IMR-90 (cell line): ENCODE measurements at regions not wholly inside any gene's neighbourhood (a gene's known extent, or its start where the extent isn't known, plus 50 kb on each side); places are given as distances from the start of the nearest gene placed in this dataset.
"Not testable (repeated sequence)": the region's sequence is repeated elsewhere in the genome, so short reads cannot be mapped to it uniquely, and the experiment has no call there.

Experiments used
- ATAC-seq: fragments of 200-7000 bp; cut with Tn5 transposase; 2 replicates; pipeline ENCODE4 v1.9.1; 2020; ENCODE audit warnings: low read depth, mild to moderate bottlenecking, moderate library complexity
- BruUV-seq: library from RNA; stranded (reverse); fragments of 400-500 nt; replicated peaks from 2 replicates; lab custom pipeline; 2021; lab: Mats Ljungman, UMichigan
- CTCF ChIA-PET: fragments of 300-600 bp; formaldehyde crosslinking; extraction: SDS; loops from one replicate; lab custom pipeline; 2021; ENCODE audit warnings: antibody characterized with exemption; lab: Yijun Ruan, JAX
- POLR2A ChIA-PET: fragments of 300-600 bp; sonication (Branson Sonifier 250); formaldehyde crosslinking; loops from one replicate; lab custom pipeline; 2022; ENCODE audit warnings: antibody characterized with exemption; ENCODE audit not compliant: unreplicated experiment; lab: Charles Lee
- DNase-seq: peaks from one replicate; pipeline ENCODE4 v3.0.0; 2013
- H2AFZ ChIP-seq: replicated peaks from 2 replicates; pipeline ENCODE3; 2013; ENCODE audit warnings: low read length, mild to moderate bottlenecking; ENCODE audit not compliant: poor library complexity
- H2AK5ac ChIP-seq: 2 replicates; pipeline ENCODE4 v1.6.1; 2013; ENCODE audit warnings: low read depth, low read length, inconsistent platforms
- H2AK9ac ChIP-seq: replicated peaks from 2 replicates; pipeline ENCODE3; 2013; ENCODE audit warnings: mild to moderate bottlenecking, low read depth, low read length, moderate library complexity; ENCODE audit not compliant: poor library complexity
- H2BK120ac ChIP-seq: 2 replicates; pipeline ENCODE4 v1.6.1; 2013; ENCODE audit warnings: low read depth, low read length, inconsistent platforms
- H2BK15ac ChIP-seq: 3 replicates; pipeline ENCODE4 v1.6.1; 2013; ENCODE audit warnings: low read depth, low read length, inconsistent platforms
- H2BK20ac ChIP-seq: 2 replicates; pipeline ENCODE4 v1.6.1; 2013; ENCODE audit warnings: low read depth, mild to moderate bottlenecking, inconsistent platforms, low read length, moderate library complexity
- H2BK5ac ChIP-seq: 2 replicates; pipeline ENCODE4 v1.6.1; 2013; ENCODE audit warnings: mild to moderate bottlenecking, low read depth, low read length, inconsistent platforms; ENCODE audit not compliant: poor library complexity, severe bottlenecking
- H3K14ac ChIP-seq: replicated peaks from 2 replicates; pipeline ENCODE4 v1.6.1; 2013; ENCODE audit warnings: low read depth, low read length, inconsistent platforms
- H3K18ac ChIP-seq: 2 replicates; pipeline ENCODE4 v1.6.1; 2013; ENCODE audit warnings: low read depth, low read length, control low read depth
- H3K23ac ChIP-seq: 2 replicates; pipeline ENCODE4 v1.6.1; 2013; ENCODE audit warnings: low read depth, low read length, inconsistent platforms
- H3K27ac ChIP-seq: 2 replicates; pipeline ENCODE4 v1.5.1; 2013; ENCODE audit warnings: mild to moderate bottlenecking, control low read depth, low read length; ENCODE audit not compliant: insufficient read depth
- H3K27me3 ChIP-seq: 2 replicates; pipeline ENCODE4 v1.6.1; 2013; ENCODE audit warnings: low read length; ENCODE audit not compliant: control insufficient read depth, insufficient read depth
- H3K36me3 ChIP-seq: 2 replicates; pipeline ENCODE4 v1.6.1; 2013; ENCODE audit warnings: low read length, mixed read lengths; ENCODE audit not compliant: control insufficient read depth, insufficient read depth
- H3K4ac ChIP-seq: 2 replicates; pipeline ENCODE4 v1.6.1; 2013; ENCODE audit warnings: low read depth, low read length, inconsistent platforms
- H3K4me1 ChIP-seq: 2 replicates; pipeline ENCODE4 v1.6.1; 2013; ENCODE audit warnings: low read length, mixed read lengths; ENCODE audit not compliant: control insufficient read depth, insufficient read depth
- H3K4me2 ChIP-seq: 2 replicates; pipeline ENCODE4 v1.6.1; 2013; ENCODE audit warnings: low read depth, mild to moderate bottlenecking, control low read depth, low read length, moderate library complexity
- H3K4me3 ChIP-seq: 2 replicates; pipeline ENCODE4 v1.5.1; 2013; ENCODE audit warnings: low read depth, mild to moderate bottlenecking, control low read depth, low read length, moderate library complexity; ENCODE audit not compliant: insufficient read depth
- H3K56ac ChIP-seq: 2 replicates; pipeline ENCODE4 v1.6.1; 2013; ENCODE audit warnings: low read length, inconsistent platforms; ENCODE audit not compliant: insufficient read depth; ENCODE audit errors: extremely low read depth
- H3K79me1 ChIP-seq, 2 experiments: 2 replicates each; pipeline ENCODE4 v1.6.1; 2013; ENCODE audit warnings: low read length in 2 of 2, inconsistent platforms in 1 of 2, low read depth in 1 of 2
- H3K9ac ChIP-seq: 2 replicates; pipeline ENCODE4 v1.6.1; 2013; ENCODE audit warnings: low read depth, low read length, control low read depth
- H3K9me1 ChIP-seq: 2 replicates; pipeline ENCODE4 v1.6.1; 2013; ENCODE audit warnings: low read length, inconsistent platforms; ENCODE audit not compliant: insufficient read depth
- H3K9me3 ChIP-seq: 2 replicates; pipeline ENCODE4 v1.6.1; 2013; ENCODE audit warnings: low read length; ENCODE audit not compliant: control insufficient read depth, insufficient read depth
- H4K20me1 ChIP-seq: 2 replicates; pipeline ENCODE4 v1.6.1; 2013; ENCODE audit warnings: low read length, inconsistent platforms; ENCODE audit not compliant: insufficient read depth
- H4K5ac ChIP-seq: 2 replicates; pipeline ENCODE4 v1.6.1; 2013; ENCODE audit warnings: mild to moderate bottlenecking, low read depth, low read length, control low read depth
- H4K8ac ChIP-seq, 2 experiments: 2 replicates each; pipeline ENCODE4 v1.6.1; 2013; ENCODE audit warnings: low read depth in 2 of 2, low read length in 2 of 2, control low read depth in 1 of 2, inconsistent platforms in 1 of 2
- H4K91ac ChIP-seq: 2 replicates; pipeline ENCODE4 v1.6.1; 2013; ENCODE audit warnings: low read depth, low read length, inconsistent platforms; ENCODE audit not compliant: insufficient read depth
- CHD1 ChIP-seq: IDR thresholded peaks from 2 replicates; pipeline ENCODE4 v1.6.1; 2012; ENCODE audit warnings: low read depth, low read length, improper control_type of control experiment
- FOS ChIP-seq: fragments of 150-350 bp; IDR thresholded peaks from 2 replicates; pipeline ENCODE4 v1.6.1; 2016; ENCODE audit warnings: low read depth, low read length
- MAZ ChIP-seq: IDR thresholded peaks from 2 replicates; pipeline ENCODE4 v1.6.1; 2012; ENCODE audit warnings: low read depth, mild to moderate bottlenecking, low read length, improper control_type of control experiment, moderate library complexity, borderline replicate concordance
- POLR2A ChIP-seq: IDR thresholded peaks from 2 replicates; pipeline ENCODE4 v1.6.1; 2012; ENCODE audit warnings: mild to moderate bottlenecking, low read depth, low read length
- RAD21 ChIP-seq: IDR thresholded peaks from 2 replicates; pipeline ENCODE4 v1.6.1; 2012; ENCODE audit warnings: low read length, improper control_type of control experiment
- RCOR1 ChIP-seq: IDR thresholded peaks from 2 replicates; pipeline ENCODE4 v1.6.1; 2012; ENCODE audit warnings: mild to moderate bottlenecking, low read length, improper control_type of control experiment; ENCODE audit not compliant: insufficient replicate concordance
- RFX5 ChIP-seq: IDR thresholded peaks from 2 replicates; pipeline ENCODE4 v1.8.0; 2012; ENCODE audit warnings: low read depth, mild to moderate bottlenecking, low read length, moderate library complexity
- WGBS, 2 experiments: methylation state at CpG; one replicate each; pipeline versions ENCODE4 v1.1.5 to v1.1.7; 2013; ENCODE audit warnings: missing lambda C conversion rate in 2 of 2; ENCODE audit not compliant: insufficient read length in 1 of 2; ENCODE audit errors: extremely low coverage in 2 of 2; 5-methylcytosine and 5-hydroxymethylcytosine counted together
- dilution Hi-C: fragments of 300-500 bp; cut with HindIII; formaldehyde crosslinking; loops from one replicate; pipeline ENCODE4 v1.14.3; 2018; ENCODE audit warnings: low sequenced_read_pairs; ENCODE audit not compliant: unreplicated experiment
- in situ Hi-C: fragments of 300-500 bp; cut with MboI; formaldehyde crosslinking; loops from 3 replicates; pipeline ENCODE4 v1.14.3; 2019; ENCODE audit warnings: low sequenced_read_pairs, inconsistent platforms, mixed read lengths
- intact Hi-C: fragments of 100-400 bp; cut with micrococcal nuclease; formaldehyde crosslinking; loops from 2 replicates; pipeline ENCODE4 v1.10.0; 2022
- TF ChIP-seq, protein P1 (sequence below): fragments of 150-350 bp; IDR thresholded peaks from 2 replicates; pipeline ENCODE4 v1.6.1; 2016; ENCODE audit warnings: low read depth, mild to moderate bottlenecking, low read length, moderate library complexity, borderline replicate concordance
- TF ChIP-seq, protein P2 (sequence below): fragments of 150-350 bp; IDR thresholded peaks from 2 replicates; pipeline ENCODE4 v1.6.1; 2017; ENCODE audit warnings: mild to moderate bottlenecking, antibody characterized with exemption, low read length, low read depth

DNA sequence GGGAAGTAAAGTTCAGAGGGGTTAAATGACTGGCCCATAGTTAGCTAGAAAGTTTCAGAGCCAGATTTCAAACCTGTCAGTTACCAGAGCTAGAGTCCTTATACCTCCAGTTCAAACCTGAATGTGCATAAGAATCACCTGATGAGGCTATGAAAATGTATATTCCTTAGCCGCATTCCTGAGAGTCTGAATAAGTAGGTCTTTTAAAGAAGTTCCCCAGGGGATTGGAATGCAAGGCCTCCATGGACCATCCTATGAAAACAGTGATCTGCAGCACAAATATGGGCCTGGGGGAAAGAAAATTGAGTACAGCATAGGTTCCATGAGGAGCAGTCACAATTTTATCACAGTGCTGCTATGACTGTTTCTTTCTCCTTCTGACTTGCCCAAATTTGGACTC is 263.9 kb upstream of the CXorf66 start:
- TF ChIP-seq FOS (no peak), RCOR1 (no peak), CHD1 (no peak), RAD21 (no peak), RFX5 (no peak), POLR2A (no peak), MAZ (no peak)
- TF ChIP-seq, protein P1, sequence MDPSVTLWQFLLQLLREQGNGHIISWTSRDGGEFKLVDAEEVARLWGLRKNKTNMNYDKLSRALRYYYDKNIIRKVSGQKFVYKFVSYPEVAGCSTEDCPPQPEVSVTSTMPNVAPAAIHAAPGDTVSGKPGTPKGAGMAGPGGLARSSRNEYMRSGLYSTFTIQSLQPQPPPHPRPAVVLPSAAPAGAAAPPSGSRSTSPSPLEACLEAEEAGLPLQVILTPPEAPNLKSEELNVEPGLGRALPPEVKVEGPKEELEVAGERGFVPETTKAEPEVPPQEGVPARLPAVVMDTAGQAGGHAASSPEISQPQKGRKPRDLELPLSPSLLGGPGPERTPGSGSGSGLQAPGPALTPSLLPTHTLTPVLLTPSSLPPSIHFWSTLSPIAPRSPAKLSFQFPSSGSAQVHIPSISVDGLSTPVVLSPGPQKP: no peak
- TF ChIP-seq, protein P2, sequence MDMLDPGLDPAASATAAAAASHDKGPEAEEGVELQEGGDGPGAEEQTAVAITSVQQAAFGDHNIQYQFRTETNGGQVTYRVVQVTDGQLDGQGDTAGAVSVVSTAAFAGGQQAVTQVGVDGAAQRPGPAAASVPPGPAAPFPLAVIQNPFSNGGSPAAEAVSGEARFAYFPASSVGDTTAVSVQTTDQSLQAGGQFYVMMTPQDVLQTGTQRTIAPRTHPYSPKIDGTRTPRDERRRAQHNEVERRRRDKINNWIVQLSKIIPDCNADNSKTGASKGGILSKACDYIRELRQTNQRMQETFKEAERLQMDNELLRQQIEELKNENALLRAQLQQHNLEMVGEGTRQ: no peak

DNA sequence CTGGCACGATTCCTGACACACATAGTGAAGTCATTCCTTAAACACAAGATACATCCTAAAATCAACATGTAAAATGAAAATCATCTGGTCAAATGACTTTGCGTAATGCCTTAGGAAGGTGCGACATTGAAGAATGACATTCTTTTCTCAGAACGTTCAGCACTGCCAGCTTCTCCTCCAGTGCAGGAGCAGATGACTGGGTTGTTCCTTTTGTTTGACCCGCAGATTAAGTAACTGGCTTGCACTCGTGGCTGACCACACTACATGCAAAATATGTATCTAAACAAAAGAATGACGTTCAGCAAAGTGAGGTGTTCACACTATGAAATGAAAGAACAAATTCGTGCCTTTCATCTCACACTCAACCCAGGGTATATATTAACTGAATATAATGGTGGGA is 260.7 kb upstream of the CXorf66 start:
- H3K27ac ChIP-seq, H2BK20ac ChIP-seq, H4K20me1 ChIP-seq, H4K91ac ChIP-seq, H2AK5ac ChIP-seq, H3K9me3 ChIP-seq, intact Hi-C loops, H3K4me1 ChIP-seq, H4K5ac ChIP-seq, H2AK9ac ChIP-seq, POLR2A ChIA-PET, H4K8ac ChIP-seq, H3K23ac ChIP-seq, ATAC-seq, H2BK5ac ChIP-seq, H2BK15ac ChIP-seq, H3K18ac ChIP-seq, H3K9me1 ChIP-seq, DNase-seq, H3K27me3 ChIP-seq, H2BK120ac ChIP-seq, dilution Hi-C loops, H3K36me3 ChIP-seq, H3K9ac ChIP-seq, BruUV-seq, in situ Hi-C loops, H3K79me1 ChIP-seq, H3K4me3 ChIP-seq, H3K4me2 ChIP-seq, CTCF ChIA-PET, H3K14ac ChIP-seq, H2AFZ ChIP-seq, H3K4ac ChIP-seq, H3K56ac ChIP-seq: not testable (repeated sequence)
- WGBS, 2 experiments: no CpG with 5 or more reads among the region's 8 CpGs

More for the DNA sequence above, 263.9 kb upstream of the CXorf66 start:
- intact Hi-C loops (no loop called here), dilution Hi-C loops (no loop called here), in situ Hi-C loops (no loop called here)
- Histone ChIP-seq H3K56ac (no peak overlapping the region), H4K91ac (no peak overlapping the region), H3K36me3 (no peaks in the 10 kb centered on the region), H2AK5ac (no peak overlapping the region), H3K27ac (no peak overlapping the region), H3K4ac (no peak overlapping the region), H3K9me1 (no peaks in the 10 kb centered on the region), H3K4me1 (no peaks in the 10 kb centered on the region), H3K79me1 (no peaks in the 10 kb centered on the region), H2AFZ (no peak overlapping the region), H3K14ac (no peak overlapping the region), H4K8ac (no peak overlapping the region), H2BK5ac (no peak overlapping the region), H4K5ac (no peak overlapping the region), H3K9ac (no peak overlapping the region), H2AK9ac (no peak overlapping the region), H3K23ac (no peak overlapping the region), H3K9me3 (no peaks in the 10 kb centered on the region), H3K18ac (no peak overlapping the region), H3K4me3 (no peak overlapping the region), H2BK20ac (no peak overlapping the region), H2BK120ac (no peak overlapping the region), H3K4me2 (no peak overlapping the region), H4K20me1 (no peaks in the 10 kb centered on the region), H2BK15ac (no peak overlapping the region), H3K27me3 (no peaks in the 10 kb centered on the region)
- DNase-seq (no peak), ATAC-seq (no peak)
- no TSS peak for BruUV-seq
- ChIA-PET CTCF (no interaction called here), POLR2A (no interaction called here)
- no CpG with 5 or more reads among the region's 1 CpG for whole genome bisulfite sequencing, 2 experiments
